Astrocyte (in vitro differentiated cells and primary cell): ENCODE measurements at regions not wholly inside any gene's neighbourhood (a gene's known extent, or its start where the extent isn't known, plus 50 kb on each side); places are given as distances from the start of the nearest gene placed in this dataset.

Source experiments
- DNase-seq: peaks from one replicate; pipeline ENCODE4 v3.0.0-alpha.2; 2010; ENCODE audit warnings: low read depth
- FAIRE-seq: peaks from 2 replicates; lab custom pipeline; 2011; peaks lifted over from hg19 to GRCh38; lab: Jason Lieb, UNC
- H2AFZ ChIP-seq: 2 replicates; pipeline ENCODE4 v1.6.0; 2012; ENCODE audit warnings: low read depth, low read length, inconsistent platforms
- H3K27ac ChIP-seq: 2 replicates; pipeline ENCODE4 v1.5.1; 2011; ENCODE audit warnings: low read depth, low read length, inconsistent platforms
- H3K27me3 ChIP-seq: 2 replicates; pipeline ENCODE4 v1.6.0; 2011; ENCODE audit warnings: low read length, inconsistent platforms; ENCODE audit not compliant: insufficient read depth
- H3K36me3 ChIP-seq: 2 replicates; pipeline ENCODE4 v1.5.1; 2011; ENCODE audit warnings: low read length, inconsistent platforms; ENCODE audit not compliant: insufficient read depth
- H3K4me1 ChIP-seq: 2 replicates; pipeline ENCODE4 v1.5.1; 2011; ENCODE audit warnings: low read length, inconsistent platforms; ENCODE audit not compliant: insufficient read depth
- H3K4me2 ChIP-seq: 2 replicates; pipeline ENCODE4 v1.6.0; 2012; ENCODE audit warnings: low read length, inconsistent platforms
- H3K4me3 ChIP-seq: 2 replicates; pipeline ENCODE4 v1.5.1; 2011; ENCODE audit warnings: low read depth, mild to moderate bottlenecking, low read length, inconsistent platforms; ENCODE audit not compliant: insufficient read depth
- H3K79me2 ChIP-seq: 2 replicates; pipeline ENCODE4 v1.6.0; 2012; ENCODE audit warnings: mild to moderate bottlenecking, low read length, inconsistent platforms; ENCODE audit not compliant: insufficient read depth
- H3K9ac ChIP-seq: 2 replicates; pipeline ENCODE4 v1.6.0; 2012; ENCODE audit warnings: mild to moderate bottlenecking, low read length, inconsistent platforms
- H3K9me3 ChIP-seq: 2 replicates; pipeline ENCODE4 v1.5.1; 2012; ENCODE audit warnings: low read depth, mild to moderate bottlenecking, low read length, inconsistent platforms; ENCODE audit not compliant: insufficient read depth
- H4K20me1 ChIP-seq: 2 replicates; pipeline ENCODE4 v1.6.0; 2012; ENCODE audit warnings: low read length, inconsistent platforms; ENCODE audit not compliant: insufficient read depth
- H3K27ac Mint-ChIP-seq: one replicate; pipeline ENCODE4 v1.8.0; 2021; ENCODE audit warnings: mild to moderate bottlenecking, mixed read lengths; ENCODE audit not compliant: unreplicated experiment
- H3K27me3 Mint-ChIP-seq: one replicate; pipeline ENCODE4 v1.8.0; 2021; ENCODE audit warnings: low read depth, mixed read lengths; ENCODE audit not compliant: unreplicated experiment
- H3K36me3 Mint-ChIP-seq: one replicate; pipeline ENCODE4 v1.8.0; 2021; ENCODE audit warnings: low read depth, mixed read lengths; ENCODE audit not compliant: unreplicated experiment
- H3K4me1 Mint-ChIP-seq: one replicate; pipeline ENCODE4 v1.8.0; 2021; ENCODE audit warnings: low read depth, mixed read lengths; ENCODE audit not compliant: unreplicated experiment
- H3K4me3 Mint-ChIP-seq: one replicate; pipeline ENCODE4 v1.8.0; 2021; ENCODE audit warnings: mild to moderate bottlenecking, moderate library complexity, mixed read lengths; ENCODE audit not compliant: unreplicated experiment
- H3K9me3 Mint-ChIP-seq: one replicate; pipeline ENCODE4 v1.8.0; 2021; ENCODE audit warnings: mild to moderate bottlenecking, mixed read lengths; ENCODE audit not compliant: unreplicated experiment
- CTCF ChIP-seq: IDR thresholded peaks from 2 replicates; pipeline ENCODE4 v1.5.1; 2011; ENCODE audit warnings: low read depth, mild to moderate bottlenecking, inconsistent platforms, low read length, moderate library complexity; ENCODE audit not compliant: insufficient read depth
- EZH2 ChIP-seq: IDR thresholded peaks from 2 replicates; pipeline ENCODE4 v1.6.1; 2012; ENCODE audit warnings: mild to moderate bottlenecking, low read length, inconsistent platforms; ENCODE audit not compliant: insufficient read depth

- Mint-ChIP-seq H3K9me3 (peaks cover 15% of the 10 kb centered on the region), H3K4me3 (no peak overlapping the region), H3K27ac (no peak overlapping the region), H3K36me3 (peaks cover 5% of the 10 kb centered on the region), H3K27me3 (no peaks in the 10 kb centered on the region), H3K4me1 (no peaks in the 10 kb centered on the region)
- FAIRE-seq = no peak
- Histone ChIP-seq H3K27ac (no peak overlapping the region), H3K36me3 (no peaks in the 10 kb centered on the region), H3K4me3 (no peak overlapping the region), H3K79me2 (no peaks in the 10 kb centered on the region), H2AFZ (no peak overlapping the region), H4K20me1 (no peaks in the 10 kb centered on the region), H3K4me2 (no peak overlapping the region), H3K9me3 (peaks cover 5% of the 10 kb centered on the region), H3K9ac (no peak overlapping the region), H3K27me3 (no peaks in the 10 kb centered on the region), H3K4me1 (no peaks in the 10 kb centered on the region)
- no peak for DNase-seq
- TF ChIP-seq CTCF (no peak), EZH2 (no peak)
Observed at GRCh38 chr14:66056268-66056907, 429.8 kb upstream of the CCDC196 start.

- no peak for DNase-seq
- no peak overlapping the region for H3K9ac ChIP-seq
- H3K4me2 ChIP-seq = no peak overlapping the region
- Mint-ChIP-seq H3K9me3 (peaks cover 15% of the 10 kb centered on the region), H3K4me1 (no peaks in the 10 kb centered on the region), H3K36me3 (peaks cover 5% of the 10 kb centered on the region), H3K4me3 (no peak overlapping the region), H3K27ac (no peak overlapping the region), H3K27me3 (no peaks in the 10 kb centered on the region)
- TF ChIP-seq EZH2 (no peak), CTCF (no peak)
- FAIRE-seq = no peak
- H2AFZ ChIP-seq = no peak overlapping the region
- no peaks in the 10 kb centered on the region for H3K4me1 ChIP-seq
- no peaks in the 10 kb centered on the region for H3K79me2 ChIP-seq
- H3K4me3 ChIP-seq = no peak overlapping the region
- H3K9me3 ChIP-seq = peaks cover 5% of the 10 kb centered on the region
- no peaks in the 10 kb centered on the region for H3K27me3 ChIP-seq
- H3K27ac ChIP-seq = no peak overlapping the region
- no peaks in the 10 kb centered on the region for H4K20me1 ChIP-seq
- H3K36me3 ChIP-seq = no peaks in the 10 kb centered on the region
Observed at GRCh38 chr14:66056926-66057552, 429.1 kb upstream of the CCDC196 start.

- Histone ChIP-seq H3K27me3 (no peaks in the 10 kb centered on the region), H3K27ac (no peak overlapping the region), H3K4me2 (no peak overlapping the region), H3K79me2 (no peaks in the 10 kb centered on the region), H3K9ac (no peak overlapping the region), H4K20me1 (no peaks in the 10 kb centered on the region), H2AFZ (no peak overlapping the region), H3K4me3 (no peak overlapping the region), H3K9me3 (no peaks in the 10 kb centered on the region), H3K4me1 (peaks cover 5% of the 10 kb centered on the region), H3K36me3 (no peaks in the 10 kb centered on the region)
- no peak for TF ChIP-seq EZH2
- no peak for TF ChIP-seq CTCF
- DNase-seq (no peak), FAIRE-seq (no peak)
- H3K4me1 Mint-ChIP-seq = peaks cover 17% of the 10 kb centered on the region
- no peaks in the 10 kb centered on the region for H3K36me3 Mint-ChIP-seq
- no peaks in the 10 kb centered on the region for H3K27me3 Mint-ChIP-seq
- no peak overlapping the region for H3K4me3 Mint-ChIP-seq
- no peaks in the 10 kb centered on the region for H3K9me3 Mint-ChIP-seq
- no peak overlapping the region for H3K27ac Mint-ChIP-seq
Observed at GRCh38 chr14:66065188-66065587, 421.0 kb upstream of the CCDC196 start.
